IMR-90 (cell line): ENCODE measurements at regions not wholly inside any gene's neighbourhood (a gene's known extent, or its start where the extent isn't known, plus 50 kb on each side); places are given as distances from the start of the nearest gene placed in this dataset.

Experiments used
- ATAC-seq: fragments of 200-7000 bp; cut with Tn5 transposase; 2 replicates; pipeline ENCODE4 v1.9.1; 2020; ENCODE audit warnings: low read depth, mild to moderate bottlenecking, moderate library complexity
- BruUV-seq: library from RNA; stranded (reverse); fragments of 400-500 nt; replicated peaks from 2 replicates; lab custom pipeline; 2021; lab: Mats Ljungman, UMichigan
- CTCF ChIA-PET: fragments of 300-600 bp; formaldehyde crosslinking; extraction: SDS; loops from one replicate; lab custom pipeline; 2021; ENCODE audit warnings: antibody characterized with exemption; lab: Yijun Ruan, JAX
- POLR2A ChIA-PET: fragments of 300-600 bp; sonication (Branson Sonifier 250); formaldehyde crosslinking; loops from one replicate; lab custom pipeline; 2022; ENCODE audit warnings: antibody characterized with exemption; ENCODE audit not compliant: unreplicated experiment; lab: Charles Lee
- DNase-seq: peaks from one replicate; pipeline ENCODE4 v3.0.0; 2013
- H2AFZ ChIP-seq: replicated peaks from 2 replicates; pipeline ENCODE3; 2013; ENCODE audit warnings: low read length, mild to moderate bottlenecking; ENCODE audit not compliant: poor library complexity
- H2AK5ac ChIP-seq: 2 replicates; pipeline ENCODE4 v1.6.1; 2013; ENCODE audit warnings: low read depth, low read length, inconsistent platforms
- H2AK9ac ChIP-seq: replicated peaks from 2 replicates; pipeline ENCODE3; 2013; ENCODE audit warnings: mild to moderate bottlenecking, low read depth, low read length, moderate library complexity; ENCODE audit not compliant: poor library complexity
- H2BK120ac ChIP-seq: 2 replicates; pipeline ENCODE4 v1.6.1; 2013; ENCODE audit warnings: low read depth, low read length, inconsistent platforms
- H2BK15ac ChIP-seq: 3 replicates; pipeline ENCODE4 v1.6.1; 2013; ENCODE audit warnings: low read depth, low read length, inconsistent platforms
- H2BK20ac ChIP-seq: 2 replicates; pipeline ENCODE4 v1.6.1; 2013; ENCODE audit warnings: low read depth, mild to moderate bottlenecking, inconsistent platforms, low read length, moderate library complexity
- H2BK5ac ChIP-seq: 2 replicates; pipeline ENCODE4 v1.6.1; 2013; ENCODE audit warnings: mild to moderate bottlenecking, low read depth, low read length, inconsistent platforms; ENCODE audit not compliant: poor library complexity, severe bottlenecking
- H3K14ac ChIP-seq: replicated peaks from 2 replicates; pipeline ENCODE4 v1.6.1; 2013; ENCODE audit warnings: low read depth, low read length, inconsistent platforms
- H3K18ac ChIP-seq: 2 replicates; pipeline ENCODE4 v1.6.1; 2013; ENCODE audit warnings: low read depth, low read length, control low read depth
- H3K23ac ChIP-seq: 2 replicates; pipeline ENCODE4 v1.6.1; 2013; ENCODE audit warnings: low read depth, low read length, inconsistent platforms
- H3K27ac ChIP-seq: 2 replicates; pipeline ENCODE4 v1.5.1; 2013; ENCODE audit warnings: mild to moderate bottlenecking, control low read depth, low read length; ENCODE audit not compliant: insufficient read depth
- H3K27me3 ChIP-seq: 2 replicates; pipeline ENCODE4 v1.6.1; 2013; ENCODE audit warnings: low read length; ENCODE audit not compliant: control insufficient read depth, insufficient read depth
- H3K36me3 ChIP-seq: 2 replicates; pipeline ENCODE4 v1.6.1; 2013; ENCODE audit warnings: low read length, mixed read lengths; ENCODE audit not compliant: control insufficient read depth, insufficient read depth
- H3K4ac ChIP-seq: 2 replicates; pipeline ENCODE4 v1.6.1; 2013; ENCODE audit warnings: low read depth, low read length, inconsistent platforms
- H3K4me1 ChIP-seq: 2 replicates; pipeline ENCODE4 v1.6.1; 2013; ENCODE audit warnings: low read length, mixed read lengths; ENCODE audit not compliant: control insufficient read depth, insufficient read depth
- H3K4me2 ChIP-seq: 2 replicates; pipeline ENCODE4 v1.6.1; 2013; ENCODE audit warnings: low read depth, mild to moderate bottlenecking, control low read depth, low read length, moderate library complexity
- H3K4me3 ChIP-seq: 2 replicates; pipeline ENCODE4 v1.5.1; 2013; ENCODE audit warnings: low read depth, mild to moderate bottlenecking, control low read depth, low read length, moderate library complexity; ENCODE audit not compliant: insufficient read depth
- H3K56ac ChIP-seq: 2 replicates; pipeline ENCODE4 v1.6.1; 2013; ENCODE audit warnings: low read length, inconsistent platforms; ENCODE audit not compliant: insufficient read depth; ENCODE audit errors: extremely low read depth
- H3K79me1 ChIP-seq, 2 experiments: 2 replicates each; pipeline ENCODE4 v1.6.1; 2013; ENCODE audit warnings: low read length in 2 of 2, inconsistent platforms in 1 of 2, low read depth in 1 of 2
- H3K9ac ChIP-seq: 2 replicates; pipeline ENCODE4 v1.6.1; 2013; ENCODE audit warnings: low read depth, low read length, control low read depth
- H3K9me1 ChIP-seq: 2 replicates; pipeline ENCODE4 v1.6.1; 2013; ENCODE audit warnings: low read length, inconsistent platforms; ENCODE audit not compliant: insufficient read depth
- H3K9me3 ChIP-seq: 2 replicates; pipeline ENCODE4 v1.6.1; 2013; ENCODE audit warnings: low read length; ENCODE audit not compliant: control insufficient read depth, insufficient read depth
- H4K20me1 ChIP-seq: 2 replicates; pipeline ENCODE4 v1.6.1; 2013; ENCODE audit warnings: low read length, inconsistent platforms; ENCODE audit not compliant: insufficient read depth
- H4K5ac ChIP-seq: 2 replicates; pipeline ENCODE4 v1.6.1; 2013; ENCODE audit warnings: mild to moderate bottlenecking, low read depth, low read length, control low read depth
- H4K8ac ChIP-seq, 2 experiments: 2 replicates each; pipeline ENCODE4 v1.6.1; 2013; ENCODE audit warnings: low read depth in 2 of 2, low read length in 2 of 2, control low read depth in 1 of 2, inconsistent platforms in 1 of 2
- H4K91ac ChIP-seq: 2 replicates; pipeline ENCODE4 v1.6.1; 2013; ENCODE audit warnings: low read depth, low read length, inconsistent platforms; ENCODE audit not compliant: insufficient read depth
- BHLHE40 ChIP-seq: fragments of 150-350 bp; IDR thresholded peaks from 2 replicates; pipeline ENCODE4 v1.6.1; 2016; ENCODE audit warnings: mild to moderate bottlenecking, low read depth, low read length
- CEBPB ChIP-seq: IDR thresholded peaks from 2 replicates; pipeline ENCODE4 v1.6.1; 2012; ENCODE audit warnings: low read depth, low read length, improper control_type of control experiment
- CHD1 ChIP-seq: IDR thresholded peaks from 2 replicates; pipeline ENCODE4 v1.6.1; 2012; ENCODE audit warnings: low read depth, low read length, improper control_type of control experiment
- CTCF ChIP-seq: conservative IDR thresholded peaks from 2 replicates; pipeline ENCODE4 v1.5.1; 2012; ENCODE audit warnings: mild to moderate bottlenecking, low read depth, low read length, improper control_type of control experiment
- ELK1 ChIP-seq: fragments of 150-350 bp; IDR thresholded peaks from 2 replicates; pipeline ENCODE4 v1.6.1; 2016; ENCODE audit warnings: low read depth, mild to moderate bottlenecking, low read length, moderate library complexity, borderline replicate concordance
- FOS ChIP-seq: fragments of 150-350 bp; IDR thresholded peaks from 2 replicates; pipeline ENCODE4 v1.6.1; 2016; ENCODE audit warnings: low read depth, low read length
- MAFK ChIP-seq: IDR thresholded peaks from 2 replicates; pipeline ENCODE4 v1.6.1; 2012; ENCODE audit warnings: low read depth, low read length, improper control_type of control experiment
- MAZ ChIP-seq: IDR thresholded peaks from 2 replicates; pipeline ENCODE4 v1.6.1; 2012; ENCODE audit warnings: low read depth, mild to moderate bottlenecking, low read length, improper control_type of control experiment, moderate library complexity, borderline replicate concordance
- MXI1 ChIP-seq: IDR thresholded peaks from 2 replicates; pipeline ENCODE4 v1.6.1; 2012; ENCODE audit warnings: low read depth, mild to moderate bottlenecking, low read length, moderate library complexity, borderline replicate concordance
- NFE2L2 ChIP-seq: fragments of 150-350 bp; IDR thresholded peaks from 2 replicates; pipeline ENCODE4 v1.6.1; 2016; ENCODE audit warnings: low read depth, mild to moderate bottlenecking, low read length
- POLR2A ChIP-seq: IDR thresholded peaks from 2 replicates; pipeline ENCODE4 v1.6.1; 2012; ENCODE audit warnings: mild to moderate bottlenecking, low read depth, low read length
- RAD21 ChIP-seq: IDR thresholded peaks from 2 replicates; pipeline ENCODE4 v1.6.1; 2012; ENCODE audit warnings: low read length, improper control_type of control experiment
- RCOR1 ChIP-seq: IDR thresholded peaks from 2 replicates; pipeline ENCODE4 v1.6.1; 2012; ENCODE audit warnings: mild to moderate bottlenecking, low read length, improper control_type of control experiment; ENCODE audit not compliant: insufficient replicate concordance
- RFX5 ChIP-seq: IDR thresholded peaks from 2 replicates; pipeline ENCODE4 v1.8.0; 2012; ENCODE audit warnings: low read depth, mild to moderate bottlenecking, low read length, moderate library complexity
- SMC3 ChIP-seq: fragments of 150-350 bp; IDR thresholded peaks from 2 replicates; pipeline ENCODE4 v1.6.1; 2016; ENCODE audit warnings: low read depth, mild to moderate bottlenecking, antibody characterized with exemption, low read length, moderate library complexity
- USF2 ChIP-seq: fragments of 150-350 bp; IDR thresholded peaks from 2 replicates; pipeline ENCODE4 v1.6.1; 2017; ENCODE audit warnings: mild to moderate bottlenecking, antibody characterized with exemption, low read length, low read depth
- WGBS, 2 experiments: methylation state at CpG; one replicate each; pipeline versions ENCODE4 v1.1.5 to v1.1.7; 2013; ENCODE audit warnings: missing lambda C conversion rate in 2 of 2; ENCODE audit not compliant: insufficient read length in 1 of 2; ENCODE audit errors: extremely low coverage in 2 of 2; 5-methylcytosine and 5-hydroxymethylcytosine counted together
- dilution Hi-C: fragments of 300-500 bp; cut with HindIII; formaldehyde crosslinking; loops from one replicate; pipeline ENCODE4 v1.14.3; 2018; ENCODE audit warnings: low sequenced_read_pairs; ENCODE audit not compliant: unreplicated experiment
- in situ Hi-C: fragments of 300-500 bp; cut with MboI; formaldehyde crosslinking; loops from 3 replicates; pipeline ENCODE4 v1.14.3; 2019; ENCODE audit warnings: low sequenced_read_pairs, inconsistent platforms, mixed read lengths
- intact Hi-C: fragments of 100-400 bp; cut with micrococcal nuclease; formaldehyde crosslinking; loops from 2 replicates; pipeline ENCODE4 v1.10.0; 2022

GRCh38 chr2:120444691-120445240, 98.8 kb downstream of the INHBB start:
- no peak for ATAC-seq
- H2BK120ac ChIP-seq, result no peak overlapping the region
- H3K4me1 ChIP-seq, result peaks cover 2% of the 10 kb centered on the region; the same call in 1 of the 2 replicates
- H3K56ac ChIP-seq, result no peak overlapping the region
- no peak for DNase-seq
- H3K23ac ChIP-seq, result no peak overlapping the region
- H2AK5ac ChIP-seq, result no peak overlapping the region
- H2BK15ac ChIP-seq, result no peak overlapping the region
- no TSS peak for BruUV-seq
- no peak for TF ChIP-seq FOS
- no peak for TF ChIP-seq RFX5
- TF ChIP-seq ELK1, result no peak
- no peak for TF ChIP-seq RAD21
- no peak for TF ChIP-seq MXI1
- no peak for TF ChIP-seq POLR2A
- TF ChIP-seq MAFK, result no peak
- TF ChIP-seq CTCF, result no peak
- no peak for TF ChIP-seq NFE2L2
- no peak for TF ChIP-seq RCOR1
- TF ChIP-seq CEBPB, result no peak
- no peak for TF ChIP-seq USF2
- no peak for TF ChIP-seq CHD1
- no peak for TF ChIP-seq SMC3
- no peak for TF ChIP-seq MAZ
- no peak for TF ChIP-seq BHLHE40
- 100% methylated on average over 1 of the region's 9 CpGs; no CpG with 5 or more reads in 1 of the 2 experiments for WGBS, 2 experiments
- in situ Hi-C loops, result no loop called here
- no peak overlapping the region for H3K4me3 ChIP-seq
- H3K36me3 ChIP-seq, result no peaks in the 10 kb centered on the region
- H3K14ac ChIP-seq, result no peak overlapping the region
- no peak overlapping the region for H3K4me2 ChIP-seq
- H4K91ac ChIP-seq, result no peak overlapping the region
- H3K18ac ChIP-seq, result no peak overlapping the region
- no peak overlapping the region for H3K4ac ChIP-seq
- no peak overlapping the region for H4K5ac ChIP-seq
- no peaks in the 10 kb centered on the region for H4K20me1 ChIP-seq
- H2AFZ ChIP-seq, result no peak overlapping the region
- CTCF ChIA-PET, result no interaction called here
- no peaks in the 10 kb centered on the region for H3K79me1 ChIP-seq
- no peak overlapping the region for H4K8ac ChIP-seq
- peaks cover 63% of the 10 kb centered on the region for H3K27me3 ChIP-seq
- dilution Hi-C loops, result no loop called here
- intact Hi-C loops, result no loop called here
- no peak overlapping the region for H2BK5ac ChIP-seq
- no peak overlapping the region for H3K27ac ChIP-seq
- POLR2A ChIA-PET, result no interaction called here
- H2BK20ac ChIP-seq, result no peak overlapping the region
- no peak overlapping the region for H2AK9ac ChIP-seq
- H3K9ac ChIP-seq, result no peak overlapping the region
- H3K9me3 ChIP-seq, result no peaks in the 10 kb centered on the region; the same call in 1 of the 2 replicates
- H3K9me1 ChIP-seq, result no peaks in the 10 kb centered on the region
